Activated naive CD8-positive, alpha-beta T cell treated with anti-CD3 and anti-CD28 coated beads, Interleukin-2, amount 50 U/mL, for 24 hours (primary cell): ENCODE measurements at regions not wholly inside any gene's neighbourhood (a gene's known extent, or its start where the extent isn't known, plus 50 kb on each side); places are given as distances from the start of the nearest gene placed in this dataset.

Experiments
- ATAC-seq: fragments of 150-1000 bp; cut with Tn5 transposase; one replicate; pipeline ENCODE4 v1.10.0; 2021
- DNase-seq: peaks from one replicate; pipeline ENCODE4 v3.0.0; 2021
- H3K27ac Mint-ChIP-seq: one replicate; pipeline ENCODE4 v1.8.0; 2021; ENCODE audit warnings: mild to moderate bottlenecking, mixed read lengths
- H3K27me3 Mint-ChIP-seq: one replicate; pipeline ENCODE4 v1.8.0; 2021; ENCODE audit warnings: mixed read lengths
- H3K36me3 Mint-ChIP-seq: one replicate; pipeline ENCODE4 v1.8.0; 2021; ENCODE audit warnings: low read depth, mixed read lengths
- H3K4me1 Mint-ChIP-seq: one replicate; pipeline ENCODE4 v1.8.0; 2021; ENCODE audit warnings: mixed read lengths
- H3K4me3 Mint-ChIP-seq: one replicate; pipeline ENCODE4 v1.8.0; 2021; ENCODE audit warnings: mild to moderate bottlenecking, moderate library complexity, mixed read lengths
- H3K9me3 Mint-ChIP-seq: one replicate; pipeline ENCODE4 v1.8.0; 2021; ENCODE audit warnings: mixed read lengths

GRCh38 chr3:72054976-72055375, 270.0 kb upstream of the PROK2 start:
- H3K36me3 Mint-ChIP-seq, result no peaks in the 10 kb centered on the region
- no peaks in the 10 kb centered on the region for H3K27me3 Mint-ChIP-seq
- ATAC-seq, result no peak
- no peak overlapping the region for H3K4me3 Mint-ChIP-seq
- DNase-seq, result no peak
- no peaks in the 10 kb centered on the region for H3K9me3 Mint-ChIP-seq
- no peaks in the 10 kb centered on the region for H3K4me1 Mint-ChIP-seq
- no peak overlapping the region for H3K27ac Mint-ChIP-seq

- no peaks in the 10 kb centered on the region for H3K9me3 Mint-ChIP-seq
- H3K4me3 Mint-ChIP-seq, result no peak overlapping the region
- no peak overlapping the region for H3K27ac Mint-ChIP-seq
- no peak for DNase-seq
- no peak for ATAC-seq
- no peaks in the 10 kb centered on the region for H3K4me1 Mint-ChIP-seq
- H3K27me3 Mint-ChIP-seq, result no peaks in the 10 kb centered on the region
- no peaks in the 10 kb centered on the region for H3K36me3 Mint-ChIP-seq
Observed at GRCh38 chr3:72052841-72053409, 268.0 kb upstream of the PROK2 start.

DNA sequence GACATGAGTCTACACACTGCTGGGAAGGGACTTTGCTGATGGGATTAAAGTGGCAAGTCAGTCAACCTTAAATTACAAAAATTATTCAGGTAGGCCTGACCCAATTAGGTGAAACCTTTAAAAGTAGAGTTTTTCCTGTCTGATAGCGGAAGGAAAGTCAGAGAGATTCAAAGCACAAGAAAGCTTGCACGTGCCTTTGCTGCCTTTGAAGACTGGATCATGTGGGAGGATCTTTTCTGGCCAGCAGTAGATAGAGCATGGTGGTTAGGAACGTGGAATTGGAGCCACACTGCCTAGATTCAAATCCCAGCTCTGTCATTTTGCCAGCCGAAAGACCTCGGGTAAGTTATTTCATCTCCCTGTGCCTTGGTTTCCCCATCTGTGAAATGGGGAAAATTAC, 265.8 kb upstream of the PROK2 start:
- no peaks in the 10 kb centered on the region for H3K4me1 Mint-ChIP-seq
- DNase-seq (no peak), ATAC-seq (no peak)
- no peak overlapping the region for H3K27ac Mint-ChIP-seq
- no peaks in the 10 kb centered on the region for H3K36me3 Mint-ChIP-seq
- no peaks in the 10 kb centered on the region for H3K27me3 Mint-ChIP-seq
- no peak overlapping the region for H3K4me3 Mint-ChIP-seq
- H3K9me3 Mint-ChIP-seq, result no peaks in the 10 kb centered on the region

DNA sequence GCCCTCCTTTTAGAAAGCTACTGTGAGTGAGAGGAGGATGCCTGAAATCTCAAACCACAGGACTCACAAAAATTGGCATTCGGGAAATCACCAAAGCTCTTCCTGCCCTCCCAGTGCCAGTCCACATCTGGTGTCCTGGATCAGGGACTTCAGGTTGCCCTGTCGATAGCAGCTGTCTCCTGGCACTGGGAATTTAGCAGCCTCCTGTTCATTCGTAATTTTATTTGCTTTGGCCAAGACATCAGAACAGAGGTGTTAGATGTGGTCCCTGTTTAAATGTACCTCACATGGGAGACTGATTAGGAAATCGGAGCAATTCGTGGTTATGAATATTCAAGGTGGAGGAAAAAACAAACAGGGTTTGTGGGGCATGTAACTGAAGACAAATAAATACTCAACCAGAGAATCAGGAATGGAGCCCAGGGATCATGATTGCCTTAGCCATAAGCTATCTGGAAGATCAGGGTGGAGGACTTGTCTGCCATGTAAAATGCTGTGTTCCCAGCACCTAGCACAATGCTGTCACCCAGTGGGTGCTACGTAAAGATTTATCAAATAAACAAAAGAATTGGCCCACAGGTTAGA, 265.2 kb upstream of the PROK2 start:
- Mint-ChIP-seq H3K27me3 (no peaks in the 10 kb centered on the region), H3K36me3 (no peaks in the 10 kb centered on the region), H3K4me3 (no peak overlapping the region), H3K9me3 (no peaks in the 10 kb centered on the region), H3K4me1 (no peaks in the 10 kb centered on the region), H3K27ac (no peak overlapping the region)
- ATAC-seq (no peak), DNase-seq (no peak)

GRCh38 chr3:72049300-72049699, 264.4 kb upstream of the PROK2 start:
- DNase-seq (no peak), ATAC-seq (no peak)
- Mint-ChIP-seq H3K27ac (no peak overlapping the region), H3K4me1 (no peaks in the 10 kb centered on the region), H3K36me3 (no peaks in the 10 kb centered on the region), H3K9me3 (no peaks in the 10 kb centered on the region), H3K27me3 (no peaks in the 10 kb centered on the region), H3K4me3 (no peak overlapping the region)

- Mint-ChIP-seq H3K9me3 (no peaks in the 10 kb centered on the region), H3K36me3 (no peaks in the 10 kb centered on the region), H3K4me3 (no peak overlapping the region), H3K27ac (no peak overlapping the region), H3K4me1 (no peaks in the 10 kb centered on the region), H3K27me3 (no peaks in the 10 kb centered on the region)
- ATAC-seq, result no peak
- DNase-seq, result no peak
Observed at GRCh38 chr3:72048873-72049272, 263.9 kb upstream of the PROK2 start.

- DNase-seq, result no peak
- ATAC-seq, result no peak
- no peak overlapping the region for H3K27ac Mint-ChIP-seq
Observed at GRCh38 chr3:72047221-72047871, 262.4 kb upstream of the PROK2 start.

GRCh38 chr3:72044231-72044855, 259.4 kb upstream of the PROK2 start:
- H3K9me3 Mint-ChIP-seq, result no peaks in the 10 kb centered on the region
- no peak overlapping the region for H3K27ac Mint-ChIP-seq
- H3K4me1 Mint-ChIP-seq, result no peaks in the 10 kb centered on the region
- H3K4me3 Mint-ChIP-seq, result no peak overlapping the region
- ATAC-seq (no peak), DNase-seq (no peak)
- H3K36me3 Mint-ChIP-seq, result no peaks in the 10 kb centered on the region
- peaks cover 8% of the 10 kb centered on the region for H3K27me3 Mint-ChIP-seq

More at GRCh38 chr3:72047221-72047871, 262.4 kb upstream of the PROK2 start:
- no peaks in the 10 kb centered on the region for H3K9me3 Mint-ChIP-seq
- H3K4me3 Mint-ChIP-seq, result no peak overlapping the region
- H3K36me3 Mint-ChIP-seq, result no peaks in the 10 kb centered on the region
- H3K4me1 Mint-ChIP-seq, result no peaks in the 10 kb centered on the region
- H3K27me3 Mint-ChIP-seq, result no peaks in the 10 kb centered on the region

- no peaks in the 10 kb centered on the region for H3K9me3 Mint-ChIP-seq
- ATAC-seq, result no peak
- DNase-seq, result no peak
- H3K4me1 Mint-ChIP-seq, result no peaks in the 10 kb centered on the region
- H3K27ac Mint-ChIP-seq, result no peak overlapping the region
- H3K4me3 Mint-ChIP-seq, result no peak overlapping the region
- no peaks in the 10 kb centered on the region for H3K36me3 Mint-ChIP-seq
- H3K27me3 Mint-ChIP-seq, result peaks cover 12% of the 10 kb centered on the region
Observed at GRCh38 chr3:72043204-72044133, 258.5 kb upstream of the PROK2 start.

DNA sequence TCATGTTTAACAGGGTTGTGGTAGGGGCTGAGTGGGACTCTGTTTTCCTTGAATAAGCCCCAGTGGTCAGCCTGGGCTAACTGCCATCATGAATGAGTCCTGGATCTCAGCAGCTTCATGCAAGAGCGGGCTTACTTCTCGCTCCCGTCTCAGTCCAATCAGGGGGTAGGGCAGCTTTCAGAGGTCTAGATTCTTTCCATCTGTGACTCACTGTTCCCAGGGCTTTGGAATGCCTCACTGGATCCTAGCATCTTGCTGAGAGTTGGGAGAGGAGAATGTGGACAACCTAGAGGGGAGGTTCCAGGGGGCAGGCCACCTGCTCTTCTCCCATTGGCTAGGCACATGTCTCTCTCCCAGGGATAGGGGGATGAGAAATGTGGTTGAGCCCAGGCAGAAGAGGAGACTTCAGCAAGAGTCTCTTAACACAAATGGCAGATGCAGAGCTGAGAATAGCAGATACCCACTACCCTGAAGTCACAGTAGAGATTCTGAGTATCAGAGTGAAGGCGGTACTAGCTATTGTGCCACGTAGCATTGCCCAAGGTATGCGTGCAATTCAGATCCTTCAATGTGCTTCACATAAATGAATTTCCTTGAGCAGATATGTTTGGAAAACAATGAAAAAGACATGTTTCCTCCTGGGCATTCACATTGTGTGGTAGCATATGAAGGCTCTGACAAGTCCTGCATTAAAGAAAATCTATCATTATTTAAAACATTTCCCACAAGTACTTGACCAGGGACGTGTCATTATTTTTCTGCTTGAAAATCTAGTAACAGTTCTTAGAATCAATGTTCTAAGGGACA, 257.7 kb upstream of the PROK2 start:
- Mint-ChIP-seq H3K27me3 (peaks cover 19% of the 10 kb centered on the region), H3K4me3 (no peak overlapping the region), H3K36me3 (no peaks in the 10 kb centered on the region), H3K4me1 (no peaks in the 10 kb centered on the region), H3K27ac (no peak overlapping the region), H3K9me3 (peaks cover under 1% of the 10 kb centered on the region)
- ATAC-seq, result no peak
- no peak for DNase-seq

DNA sequence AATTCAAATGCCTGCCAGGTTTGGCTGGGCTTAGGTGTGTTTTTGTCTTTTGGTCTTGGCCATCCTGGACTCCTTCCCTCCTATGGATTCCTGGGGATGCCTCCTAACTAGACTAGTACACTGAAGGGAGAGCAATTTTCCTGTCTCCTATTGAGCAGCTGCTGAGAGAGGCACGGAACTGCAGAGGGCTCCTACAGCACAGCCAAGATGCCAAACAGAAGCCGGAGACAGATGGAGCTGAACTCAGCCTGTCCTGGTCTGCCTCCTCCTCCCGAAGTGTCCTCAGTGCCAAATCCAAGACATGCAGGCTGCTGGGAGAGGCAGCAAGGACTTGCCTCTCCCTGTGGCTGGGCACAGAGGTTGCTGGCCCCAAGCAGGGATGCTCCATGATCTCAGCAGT, 256.6 kb upstream of the PROK2 start:
- Mint-ChIP-seq H3K9me3 (peaks cover 4% of the 10 kb centered on the region), H3K27me3 (peaks cover 22% of the 10 kb centered on the region), H3K4me1 (no peaks in the 10 kb centered on the region), H3K36me3 (no peaks in the 10 kb centered on the region), H3K27ac (no peak overlapping the region), H3K4me3 (no peak overlapping the region)
- ATAC-seq, result no peak
- DNase-seq, result no peak

DNA sequence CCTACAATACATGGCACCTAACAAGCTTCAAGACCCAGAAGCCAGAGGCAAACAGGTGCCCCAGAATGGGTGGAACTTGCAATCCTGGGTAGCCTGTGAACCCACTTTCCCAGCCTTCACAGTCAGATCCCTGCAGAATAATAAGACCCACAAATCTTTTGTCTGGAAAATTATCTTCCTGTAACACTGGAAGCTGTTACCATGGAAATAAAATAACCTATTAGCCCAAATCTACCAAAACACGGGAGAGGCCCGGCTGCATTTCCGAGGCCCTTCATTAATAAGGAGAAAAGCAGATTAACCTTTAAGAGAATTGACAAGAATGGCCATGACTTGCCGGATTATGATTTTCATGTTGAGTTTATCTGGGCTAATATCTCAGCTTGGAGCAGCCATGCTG, 256.1 kb upstream of the PROK2 start:
- no peaks in the 10 kb centered on the region for H3K4me1 Mint-ChIP-seq
- peaks cover 4% of the 10 kb centered on the region for H3K9me3 Mint-ChIP-seq
- H3K4me3 Mint-ChIP-seq, result no peak overlapping the region
- H3K36me3 Mint-ChIP-seq, result no peaks in the 10 kb centered on the region
- DNase-seq (no peak), ATAC-seq (no peak)
- peaks cover 22% of the 10 kb centered on the region for H3K27me3 Mint-ChIP-seq
- H3K27ac Mint-ChIP-seq, result no peak overlapping the region

GRCh38 chr3:72039677-72040076, 254.7 kb upstream of the PROK2 start:
- DNase-seq (no peak), ATAC-seq (no peak)
- Mint-ChIP-seq H3K4me1 (no peaks in the 10 kb centered on the region), H3K27me3 (peaks cover 22% of the 10 kb centered on the region), H3K4me3 (no peak overlapping the region), H3K9me3 (peaks cover 4% of the 10 kb centered on the region), H3K27ac (no peak overlapping the region), H3K36me3 (no peaks in the 10 kb centered on the region)

- peaks cover 4% of the 10 kb centered on the region for H3K9me3 Mint-ChIP-seq
- ATAC-seq (no peak), DNase-seq (no peak)
- no peaks in the 10 kb centered on the region for H3K36me3 Mint-ChIP-seq
- H3K27me3 Mint-ChIP-seq, result peaks cover 22% of the 10 kb centered on the region
- no peak overlapping the region for H3K27ac Mint-ChIP-seq
- peaks cover 3% of the 10 kb centered on the region for H3K4me1 Mint-ChIP-seq
- H3K4me3 Mint-ChIP-seq, result no peak overlapping the region
Observed at GRCh38 chr3:72036899-72037298, 252.0 kb upstream of the PROK2 start.
